LNCaP clone FGC (cell line): ENCODE measurements at regions not wholly inside any gene's neighbourhood (a gene's known extent, or its start where the extent isn't known, plus 50 kb on each side); places are given as distances from the start of the nearest gene placed in this dataset.

Source experiments
- DNase-seq: peaks from one replicate; pipeline ENCODE4 v3.0.0-alpha.2; 2011; ENCODE audit warnings: low read depth
- H3K4me3 ChIP-seq: 2 replicates; pipeline ENCODE4 v1.5.1; 2011; ENCODE audit warnings: mild to moderate bottlenecking, low read depth, low read length, control low read depth
- TF ChIP-seq, protein P1 (sequence below): IDR thresholded peaks from 2 replicates; pipeline ENCODE4 v1.5.1; 2012; ENCODE audit warnings: mild to moderate bottlenecking; ENCODE audit not compliant: control insufficient read depth, insufficient read depth; ENCODE audit errors: extremely low read depth

DNA sequence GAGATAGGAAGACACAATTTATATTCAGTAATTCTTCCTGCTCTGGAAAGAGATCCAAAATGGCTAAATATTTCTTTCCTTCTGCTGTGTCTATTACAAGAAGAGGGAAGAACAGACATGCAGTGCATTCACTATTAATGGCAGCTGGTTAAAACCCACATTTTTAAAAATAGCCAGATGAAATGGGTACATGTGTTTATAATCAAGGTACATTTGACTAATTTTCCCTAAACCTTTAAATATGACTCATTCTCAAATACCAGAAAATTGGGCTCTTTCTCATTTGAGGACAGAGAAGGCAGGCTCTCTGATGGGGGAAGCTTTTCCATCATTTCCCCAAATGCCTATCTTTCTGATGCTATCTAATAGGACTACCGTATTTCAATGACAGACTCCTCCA, 215.7 kb upstream of the HABP2 start:
- TF ChIP-seq, protein P1, sequence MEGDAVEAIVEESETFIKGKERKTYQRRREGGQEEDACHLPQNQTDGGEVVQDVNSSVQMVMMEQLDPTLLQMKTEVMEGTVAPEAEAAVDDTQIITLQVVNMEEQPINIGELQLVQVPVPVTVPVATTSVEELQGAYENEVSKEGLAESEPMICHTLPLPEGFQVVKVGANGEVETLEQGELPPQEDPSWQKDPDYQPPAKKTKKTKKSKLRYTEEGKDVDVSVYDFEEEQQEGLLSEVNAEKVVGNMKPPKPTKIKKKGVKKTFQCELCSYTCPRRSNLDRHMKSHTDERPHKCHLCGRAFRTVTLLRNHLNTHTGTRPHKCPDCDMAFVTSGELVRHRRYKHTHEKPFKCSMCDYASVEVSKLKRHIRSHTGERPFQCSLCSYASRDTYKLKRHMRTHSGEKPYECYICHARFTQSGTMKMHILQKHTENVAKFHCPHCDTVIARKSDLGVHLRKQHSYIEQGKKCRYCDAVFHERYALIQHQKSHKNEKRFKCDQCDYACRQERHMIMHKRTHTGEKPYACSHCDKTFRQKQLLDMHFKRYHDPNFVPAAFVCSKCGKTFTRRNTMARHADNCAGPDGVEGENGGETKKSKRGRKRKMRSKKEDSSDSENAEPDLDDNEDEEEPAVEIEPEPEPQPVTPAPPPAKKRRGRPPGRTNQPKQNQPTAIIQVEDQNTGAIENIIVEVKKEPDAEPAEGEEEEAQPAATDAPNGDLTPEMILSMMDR, result no peak
- DNase-seq, result no peak

DNA sequence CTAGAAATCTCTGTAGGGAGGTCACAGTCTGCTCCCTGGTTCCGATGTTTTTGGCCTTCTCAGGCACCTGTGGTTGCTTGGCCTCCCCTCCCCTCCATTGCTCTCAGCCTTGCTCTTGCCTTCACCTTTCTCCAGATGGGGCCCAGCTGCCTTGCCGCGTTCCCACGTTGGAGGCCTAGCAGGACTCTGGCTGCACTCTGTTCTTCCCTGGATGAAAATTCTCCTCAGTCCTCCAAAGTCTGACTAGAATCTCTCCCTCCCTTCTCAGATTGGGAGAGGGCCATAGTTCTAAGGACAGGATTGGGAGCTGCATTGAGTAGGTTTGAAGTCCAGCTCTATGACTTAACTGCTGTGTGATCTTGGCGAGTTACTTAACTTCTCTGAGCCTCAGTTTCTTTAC, 213.7 kb upstream of the HABP2 start:
- no peak for DNase-seq
- TF ChIP-seq, protein P1, result no peak
- no peak overlapping the region for H3K4me3 ChIP-seq

More for the DNA sequence above, 215.7 kb upstream of the HABP2 start:
- H3K4me3 ChIP-seq, result no peak overlapping the region

GRCh38 chr10:113340282-113340681, 212.6 kb upstream of the HABP2 start:
- TF ChIP-seq, protein P1, result no peak
- no peak overlapping the region for H3K4me3 ChIP-seq
- DNase-seq, result no peak

GRCh38 chr10:113341138-113341537, 211.7 kb upstream of the HABP2 start:
- no peak for DNase-seq
- TF ChIP-seq, protein P1, result no peak

GRCh38 chr10:113345826-113346624, 206.8 kb upstream of the HABP2 start:
- TF ChIP-seq, protein P1, result no peak
- H3K4me3 ChIP-seq, result no peak overlapping the region
- no peak for DNase-seq

More at GRCh38 chr10:113341138-113341537, 211.7 kb upstream of the HABP2 start:
- no peak overlapping the region for H3K4me3 ChIP-seq

GRCh38 chr10:113347508-113347907, 205.3 kb upstream of the HABP2 start:
- peak; percentile 11 for DNase-seq
- TF ChIP-seq, protein P1, result no peak
- no peak overlapping the region for H3K4me3 ChIP-seq

DNA sequence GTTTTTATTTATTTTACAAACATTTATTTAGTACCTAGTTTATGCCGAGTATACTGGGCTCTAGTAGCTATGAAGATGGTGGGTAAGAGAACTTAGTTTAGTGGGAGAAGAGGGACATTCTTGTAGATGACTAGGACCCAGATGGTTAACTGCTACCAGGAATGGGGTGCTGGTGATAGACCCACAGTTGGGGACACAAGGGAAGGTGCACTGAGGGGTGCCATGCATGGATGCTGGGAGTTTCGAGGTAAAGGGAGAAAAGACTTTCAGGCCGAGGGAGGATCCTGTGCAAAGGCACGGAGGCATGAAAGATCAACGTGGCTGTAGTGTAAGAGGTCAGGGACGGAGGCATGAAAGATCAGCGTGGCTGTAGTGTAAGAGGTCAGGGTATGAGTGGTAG, 204.2 kb upstream of the HABP2 start:
- TF ChIP-seq, protein P1, result no peak
- no peak for DNase-seq
- no peak overlapping the region for H3K4me3 ChIP-seq
